Endothelial cell of umbilical vein (primary cell): ENCODE measurements at regions not wholly inside any gene's neighbourhood (a gene's known extent, or its start where the extent isn't known, plus 50 kb on each side); places are given as distances from the start of the nearest gene placed in this dataset.

ENCODE experiments used
- BruUV-seq: library from RNA; stranded (reverse); fragments of 400-500 nt; replicated peaks from 2 replicates; lab custom pipeline; 2021; lab: Mats Ljungman, UMichigan
- CTCF ChIA-PET: fragments of 300-600, 350-600 bp; sonication (Branson Sonifier 250); formaldehyde crosslinking; loops from one replicate; lab custom pipeline; 2021; ENCODE audit warnings: antibody characterized with exemption, inconsistent platforms; lab: Charles Lee
- POLR2A ChIA-PET: fragments of 300-600, 350-600 bp; sonication (Branson Sonifier 250); formaldehyde crosslinking; loops from one replicate; lab custom pipeline; 2021; ENCODE audit warnings: antibody characterized with exemption, inconsistent platforms; lab: Charles Lee
- DNase-seq: peaks from one replicate; pipeline ENCODE4 v3.0.0-alpha.2; 2011; ENCODE audit warnings: low read depth, low spot score
- FAIRE-seq: peaks from 2 replicates; lab custom pipeline; 2011; peaks lifted over from hg19 to GRCh38; lab: Jason Lieb, UNC
- H2AFZ ChIP-seq: 2 replicates; pipeline ENCODE4 v1.6.0; 2012; ENCODE audit warnings: low read depth, low read length, control low read depth, inconsistent platforms
- H3K27ac ChIP-seq: 2 replicates; pipeline ENCODE4 v1.5.1; 2011; ENCODE audit warnings: low read depth, mild to moderate bottlenecking, control low read depth, low read length, moderate library complexity; ENCODE audit not compliant: insufficient read depth
- H3K27me3 ChIP-seq, 2 experiments: 2 replicates each; pipeline versions ENCODE4 v1.6.0 to v1.6.1; 2011; ENCODE audit warnings: low read length in 2 of 2, mixed read lengths in 1 of 2; ENCODE audit not compliant: control insufficient read depth in 2 of 2, insufficient read depth in 2 of 2
- H3K36me3 ChIP-seq, 2 experiments: 2 replicates in 1 of 2; 3 replicates in 1 of 2; pipeline ENCODE4 v1.5.1; 2011; ENCODE audit warnings: low read length in 2 of 2, mild to moderate bottlenecking in 1 of 2, moderate library complexity in 1 of 2; ENCODE audit not compliant: control insufficient read depth in 2 of 2, insufficient read depth in 2 of 2; ENCODE audit errors: extremely low read depth in 1 of 2
- H3K4me1 ChIP-seq: 3 replicates; pipeline ENCODE4 v1.5.1; 2011; ENCODE audit warnings: mild to moderate bottlenecking, low read length; ENCODE audit not compliant: control insufficient read depth, insufficient read depth; ENCODE audit errors: extremely low read depth
- H3K4me2 ChIP-seq: 2 replicates; pipeline ENCODE4 v1.6.1; 2011; ENCODE audit warnings: low read length, control low read depth, mixed read lengths; ENCODE audit not compliant: insufficient read depth
- H3K4me3 ChIP-seq, 3 experiments: fragments of 200-600 bp in 1 of 3; sonication (generic), shearing (Covaris generic) in 1 of 3; replicated peaks in 1 of 3; 2 replicates each; pipeline ENCODE4 v1.5.1; 2011 to 2016; ENCODE audit warnings: control low read depth in 3 of 3, low read length in 3 of 3, mild to moderate bottlenecking in 2 of 3, inconsistent platforms in 1 of 3, low read depth in 1 of 3, moderate library complexity in 1 of 3; ENCODE audit not compliant: insufficient read depth in 1 of 3
- H3K79me2 ChIP-seq: 2 replicates; pipeline ENCODE4 v1.6.0; 2012; ENCODE audit warnings: low read length, inconsistent platforms; ENCODE audit not compliant: control insufficient read depth, insufficient read depth
- H3K9ac ChIP-seq: replicated peaks from 2 replicates; pipeline ENCODE3; 2011; ENCODE audit warnings: low read length, control low read depth; ENCODE audit not compliant: insufficient read depth; ENCODE audit errors: extremely low read depth
- H3K9me1 ChIP-seq: replicated peaks from 3 replicates; pipeline ENCODE4 v1.6.0; 2011; ENCODE audit warnings: mild to moderate bottlenecking, low read length; ENCODE audit not compliant: control insufficient read depth, insufficient read depth; ENCODE audit errors: extremely low read depth
- H3K9me3 ChIP-seq: replicated peaks from 2 replicates; pipeline ENCODE4 v1.5.1; 2012; ENCODE audit warnings: low read length, inconsistent platforms; ENCODE audit not compliant: control insufficient read depth, insufficient read depth
- H4K20me1 ChIP-seq: replicated peaks from 2 replicates; pipeline ENCODE3; 2011; ENCODE audit warnings: mild to moderate bottlenecking, low read length; ENCODE audit not compliant: control insufficient read depth, insufficient read depth; ENCODE audit errors: extremely low read depth
- CTCF ChIP-seq, 2 donors: IDR thresholded peaks; 1 replicate in 1 of 2; 2 replicates in 1 of 2; pipeline ENCODE4 v1.5.1; 2011; ENCODE audit warnings: low read length in 2 of 2, mild to moderate bottlenecking in 2 of 2, moderate library complexity in 2 of 2, control low read depth in 1 of 2, inconsistent platforms in 1 of 2, low read depth in 1 of 2; ENCODE audit not compliant: insufficient read depth in 1 of 2; ENCODE audit errors: extremely low read depth in 1 of 2
- EZH2 ChIP-seq: IDR thresholded peaks from 2 replicates; pipeline ENCODE4 v1.6.1; 2012; ENCODE audit warnings: borderline replicate concordance, low read depth, mild to moderate bottlenecking, moderate library complexity, low read length, inconsistent platforms; ENCODE audit not compliant: severe bottlenecking
- FOS ChIP-seq: IDR thresholded peaks from 2 replicates; pipeline ENCODE4 v1.6.1; 2011; ENCODE audit warnings: mild to moderate bottlenecking, low read length, moderate library complexity, borderline replicate concordance; ENCODE audit not compliant: insufficient read depth
- GATA2 ChIP-seq: IDR thresholded peaks from 2 replicates; pipeline ENCODE4 v1.7.0; 2011; ENCODE audit warnings: low read depth, mild to moderate bottlenecking, moderate library complexity, mixed read lengths, low read length; ENCODE audit not compliant: insufficient read length, insufficient read depth
- JUN ChIP-seq: IDR thresholded peaks from 2 replicates; pipeline ENCODE4 v1.6.1; 2011; ENCODE audit warnings: borderline replicate concordance, low read depth; ENCODE audit not compliant: insufficient read length, insufficient read depth
- MAX ChIP-seq: IDR thresholded peaks from 2 replicates; pipeline ENCODE4 v1.6.1; 2011; ENCODE audit not compliant: insufficient read depth, insufficient read length
- MYC ChIP-seq: IDR thresholded peaks from one replicate; pipeline ENCODE4 v1.6.1; 2011; ENCODE audit warnings: mild to moderate bottlenecking, low read depth, low read length
- POLR2A ChIP-seq: IDR thresholded peaks from 2 replicates; pipeline ENCODE4 v1.6.1; 2012; ENCODE audit warnings: low read depth, mild to moderate bottlenecking, control low read depth, low read length
- POLR2AphosphoS5 ChIP-seq: IDR thresholded peaks from 2 replicates; pipeline ENCODE4 v1.6.1; 2012; ENCODE audit warnings: low read depth, mild to moderate bottlenecking, control low read depth, low read length, moderate library complexity; ENCODE audit not compliant: insufficient read depth
- dilution Hi-C: fragments of 300-500 bp; cut with MboI; formaldehyde crosslinking; loops from one replicate; pipeline ENCODE4 v1.15.0; 2019; ENCODE audit warnings: low sequenced_read_pairs; ENCODE audit not compliant: extremely low pct_ligation_motif_present
- intact Hi-C: fragments of 100-400 bp; cut with micrococcal nuclease; formaldehyde crosslinking; loops from one replicate; pipeline ENCODE4 v1.10.0; 2022

DNA sequence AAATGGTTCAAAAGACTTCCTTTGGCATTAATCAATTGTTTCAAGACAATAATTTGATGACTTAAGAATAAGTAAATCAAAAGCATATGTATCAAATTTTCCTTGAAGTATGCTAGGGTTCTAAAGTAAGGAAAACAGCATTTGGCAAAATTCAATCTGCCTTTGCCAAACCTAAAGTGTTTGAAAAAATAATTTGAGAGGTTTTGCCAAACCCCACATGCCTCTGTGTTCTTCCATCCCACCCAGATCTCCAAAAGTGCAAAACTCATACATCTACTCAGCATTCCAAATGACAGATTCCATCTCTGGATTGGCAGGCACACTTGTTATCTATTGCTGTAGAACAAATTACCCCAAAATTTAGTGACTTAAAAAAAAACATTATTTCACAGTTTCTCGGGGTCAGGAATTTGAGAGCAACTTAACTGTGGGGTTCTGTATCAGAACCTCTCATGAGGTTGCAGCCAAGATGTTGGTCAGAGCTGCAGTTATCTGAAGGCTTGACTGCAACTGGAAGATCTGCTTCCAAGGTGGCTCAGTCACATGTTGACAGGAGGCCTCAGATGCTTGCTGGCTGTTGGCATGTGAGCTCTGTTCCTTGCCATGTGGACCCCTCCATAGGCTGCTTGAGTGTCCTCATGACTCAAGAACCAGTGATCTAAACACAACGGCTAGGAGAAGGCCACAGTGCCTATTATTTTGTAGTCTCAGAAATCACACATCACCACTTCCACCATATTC lies 100.6 kb upstream of the ARHGAP42 start:
- no peak overlapping the region for H3K9ac ChIP-seq
- H3K27ac ChIP-seq, result no peak overlapping the region
- H3K9me1 ChIP-seq, result no peaks in the 10 kb centered on the region
- TF ChIP-seq POLR2AphosphoS5, result no peak
- TF ChIP-seq JUN, result no peak
- TF ChIP-seq POLR2A, result no peak
- TF ChIP-seq CTCF (IDR thresholded peaks at IDR 0.05; ENCODE audit: extremely low read depth in 1 of 2, insufficient read depth in 1 of 2, low read depth in 1 of 2, low read length in 2 of 2), result no peak
- no peak for TF ChIP-seq GATA2
- TF ChIP-seq EZH2, result no peak
- TF ChIP-seq MYC, result no peak
- no peak for TF ChIP-seq FOS
- TF ChIP-seq MAX, result no peak
- H3K36me3 ChIP-seq, result no peaks in the 10 kb centered on the region
- no peaks in the 10 kb centered on the region for H3K79me2 ChIP-seq
- H3K4me2 ChIP-seq, result no peak overlapping the region
- H4K20me1 ChIP-seq, result no peaks in the 10 kb centered on the region
- POLR2A ChIA-PET, result no interaction called here
- CTCF ChIA-PET, result no interaction called here
- H3K27me3 ChIP-seq, result peaks cover 4 to 17% of the 10 kb centered on the region in 2 experiments
- no TSS peak for BruUV-seq
- dilution Hi-C loops (no loop called here), intact Hi-C loops (no loop called here)
- H3K4me1 ChIP-seq, result no peaks in the 10 kb centered on the region
- H3K9me3 ChIP-seq, result no peaks in the 10 kb centered on the region
- DNase-seq, result no peak
- H3K4me3 ChIP-seq, result no peak overlapping the region
- FAIRE-seq, result no peak
- no peak overlapping the region for H2AFZ ChIP-seq
